Natural killer cell (primary cell): ENCODE measurements at regions not wholly inside any gene's neighbourhood (a gene's known extent, or its start where the extent isn't known, plus 50 kb on each side); places are given as distances from the start of the nearest gene placed in this dataset.

Source experiments
- ATAC-seq, 3 donors: fragments of 150-1000 bp in 2 of 3; fragments of 200-7000 bp in 1 of 3; cut with Tn5 transposase; 1 replicate in 1 of 3; 2 replicates in 2 of 3; pipeline ENCODE4 v1.10.0; 2021; ENCODE audit warnings: mild to moderate bottlenecking in 2 of 3, moderate library complexity in 2 of 3
- DNase-seq, 2 donors: peaks; one replicate each; pipeline versions ENCODE4 v3.0.0 to v3.0.0-alpha.2; 2013 to 2021; ENCODE audit warnings: mixed read lengths in 1 of 2
- H3K27ac ChIP-seq: one replicate; pipeline ENCODE4 v1.5.1; 2013; ENCODE audit warnings: mild to moderate bottlenecking, low read length
- H3K27me3 ChIP-seq: one replicate; pipeline ENCODE4 v1.6.1; 2013; ENCODE audit warnings: low read length; ENCODE audit not compliant: control insufficient read depth, insufficient read depth
- H3K36me3 ChIP-seq: one replicate; pipeline ENCODE4 v1.6.1; 2013; ENCODE audit warnings: low read length; ENCODE audit not compliant: control insufficient read depth, insufficient read depth
- H3K4me1 ChIP-seq: one replicate; pipeline ENCODE4 v1.6.1; 2013; ENCODE audit warnings: low read length; ENCODE audit not compliant: control insufficient read depth, insufficient read depth
- H3K4me3 ChIP-seq: one replicate; pipeline ENCODE4 v1.5.1; 2013; ENCODE audit warnings: low read length
- H3K9me3 ChIP-seq: one replicate; pipeline ENCODE4 v1.6.1; 2013; ENCODE audit warnings: low read length; ENCODE audit not compliant: control insufficient read depth, insufficient read depth
- H3K27ac Mint-ChIP-seq, 2 donors: one replicate each; pipeline ENCODE4 v1.8.0; 2022; ENCODE audit warnings: mild to moderate bottlenecking in 2 of 2, mixed read lengths in 2 of 2, moderate library complexity in 1 of 2
- H3K27me3 Mint-ChIP-seq, 2 donors: one replicate each; pipeline ENCODE4 v1.8.0; 2022; ENCODE audit warnings: low read depth in 2 of 2, mixed read lengths in 2 of 2
- H3K36me3 Mint-ChIP-seq: one replicate; pipeline ENCODE4 v1.8.0; 2022; ENCODE audit warnings: mixed read lengths
- H3K4me1 Mint-ChIP-seq, 2 donors: one replicate each; pipeline ENCODE4 v1.8.0; 2022; ENCODE audit warnings: mixed read lengths in 2 of 2
- H3K4me3 Mint-ChIP-seq: one replicate; pipeline ENCODE4 v1.8.0; 2022; ENCODE audit warnings: mild to moderate bottlenecking, moderate library complexity, mixed read lengths
- H3K9me3 Mint-ChIP-seq, 2 donors: one replicate each; pipeline ENCODE4 v1.8.0; 2022; ENCODE audit warnings: mixed read lengths in 2 of 2
- CTCF ChIP-seq: fragments of 200-600 bp; IDR thresholded peaks from one replicate; pipeline ENCODE4 v1.8.0; 2022; ENCODE audit warnings: antibody characterized with exemption
- WGBS: methylation state at CpG from one replicate; pipeline ENCODE4 v1.1.7; 2013; ENCODE audit warnings: missing lambda C conversion rate; ENCODE audit not compliant: insufficient coverage; 5-methylcytosine and 5-hydroxymethylcytosine counted together
- intact Hi-C: fragments of 100-400 bp; cut with micrococcal nuclease; formaldehyde crosslinking; loops from one replicate; pipeline ENCODE4 v1.14.2; 2022

- Histone ChIP-seq H3K36me3 (no peaks in the 10 kb centered on the region), H3K4me1 (no peaks in the 10 kb centered on the region), H3K27ac (no peak overlapping the region), H3K4me3 (no peak overlapping the region), H3K27me3 (no peaks in the 10 kb centered on the region), H3K9me3 (no peaks in the 10 kb centered on the region)
- H3K36me3 Mint-ChIP-seq, result no peaks in the 10 kb centered on the region
- intact Hi-C loops, result no loop called here
- H3K4me3 Mint-ChIP-seq, result no peak overlapping the region
- ATAC-seq, result no peak
- TF ChIP-seq CTCF, result no peak
- no peak for DNase-seq
- peaks cover 9 to 15% of the 10 kb centered on the region in 2 donors for H3K27me3 Mint-ChIP-seq
- H3K27ac Mint-ChIP-seq, result no peak overlapping the region
- H3K9me3 Mint-ChIP-seq, result no peaks in the 10 kb centered on the region
- 86% methylated on average over 2 of the region's 3 CpGs for WGBS
- no peaks in the 10 kb centered on the region for H3K4me1 Mint-ChIP-seq
Observed at GRCh38 chr20:48422242-48422960, 405.4 kb downstream of the PREX1 start.

DNA sequence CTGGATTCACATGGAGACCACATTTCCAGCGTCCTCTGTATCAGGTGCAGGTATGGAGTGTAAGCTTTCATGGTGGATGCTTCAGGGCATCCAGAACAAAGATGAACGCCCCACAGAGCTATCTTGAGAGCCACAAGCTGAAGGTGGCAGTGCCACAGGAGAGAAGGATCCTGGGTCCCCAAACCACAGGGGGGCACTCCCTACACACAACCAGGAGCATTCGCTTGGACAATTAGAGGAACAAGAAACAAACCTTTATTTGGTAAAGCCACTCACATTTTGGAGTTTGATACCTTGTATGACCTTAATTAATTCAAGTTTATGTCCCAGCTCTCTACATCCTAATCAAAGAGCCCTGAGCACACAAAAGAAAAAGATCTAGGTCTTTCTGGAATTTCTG, 406.3 kb downstream of the PREX1 start:
- TF ChIP-seq CTCF, result no peak
- DNase-seq, result no peak
- Mint-ChIP-seq H3K36me3 (no peaks in the 10 kb centered on the region), H3K27me3 (peaks cover 9 to 20% of the 10 kb centered on the region in 2 donors), H3K27ac (no peak overlapping the region), H3K4me3 (no peak overlapping the region), H3K9me3 (no peaks in the 10 kb centered on the region), H3K4me1 (no peaks in the 10 kb centered on the region)
- H3K27ac ChIP-seq, result no peak overlapping the region
- H3K4me3 ChIP-seq, result no peak overlapping the region
- H3K9me3 ChIP-seq, result no peaks in the 10 kb centered on the region
- WGBS, result 64% methylated on average over 2 of the region's 3 CpGs
- intact Hi-C loops, result no loop called here
- no peaks in the 10 kb centered on the region for H3K4me1 ChIP-seq
- H3K36me3 ChIP-seq, result no peaks in the 10 kb centered on the region
- H3K27me3 ChIP-seq, result no peaks in the 10 kb centered on the region
- ATAC-seq, result no peak

- H3K9me3 Mint-ChIP-seq, result no peaks in the 10 kb centered on the region
- TF ChIP-seq CTCF, result no peak
- WGBS, result 86% methylated on average over 1 of the region's 4 CpGs
- no peak overlapping the region for H3K4me3 Mint-ChIP-seq
- H3K27ac Mint-ChIP-seq, result no peak overlapping the region
- Histone ChIP-seq H3K27me3 (no peaks in the 10 kb centered on the region), H3K36me3 (no peaks in the 10 kb centered on the region), H3K4me3 (no peak overlapping the region), H3K4me1 (no peaks in the 10 kb centered on the region), H3K9me3 (no peaks in the 10 kb centered on the region), H3K27ac (no peak overlapping the region)
- ATAC-seq, result no peak
- DNase-seq, result no peak
- H3K36me3 Mint-ChIP-seq, result no peaks in the 10 kb centered on the region
- H3K4me1 Mint-ChIP-seq, result no peaks in the 10 kb centered on the region
- intact Hi-C loops, result no loop called here
- H3K27me3 Mint-ChIP-seq, result peaks cover 0 to 16% of the 10 kb centered on the region in 2 donors
Observed at GRCh38 chr20:48420176-48420575, 407.6 kb downstream of the PREX1 start.

GRCh38 chr20:48419173-48419572, 408.6 kb downstream of the PREX1 start:
- H3K9me3 Mint-ChIP-seq, result no peaks in the 10 kb centered on the region
- WGBS, result 83% methylated on average over 4 of the region's 4 CpGs
- no peaks in the 10 kb centered on the region for H3K4me1 Mint-ChIP-seq
- Histone ChIP-seq H3K27me3 (no peaks in the 10 kb centered on the region), H3K27ac (no peak overlapping the region), H3K4me1 (no peaks in the 10 kb centered on the region), H3K4me3 (no peak overlapping the region), H3K9me3 (no peaks in the 10 kb centered on the region), H3K36me3 (no peaks in the 10 kb centered on the region)
- DNase-seq (no peak), ATAC-seq (no peak)
- H3K36me3 Mint-ChIP-seq, result no peaks in the 10 kb centered on the region
- no peak overlapping the region for H3K27ac Mint-ChIP-seq
- no peak overlapping the region for H3K4me3 Mint-ChIP-seq
- no peak for TF ChIP-seq CTCF
- intact Hi-C loops, result no loop called here
- H3K27me3 Mint-ChIP-seq, result peaks cover 0 to 10% of the 10 kb centered on the region in 2 donors
